NB4 (cell line): ENCODE measurements at regions not wholly inside any gene's neighbourhood (a gene's known extent, or its start where the extent isn't known, plus 50 kb on each side); places are given as distances from the start of the nearest gene placed in this dataset.

Experiments used
- MYC ChIP-seq: IDR thresholded peaks from 2 replicates; pipeline ENCODE4 v1.6.1; 2011; ENCODE audit warnings: low read depth, low read length
- POLR2A ChIP-seq: IDR thresholded peaks from 2 replicates; pipeline ENCODE4 v1.6.1; 2011; ENCODE audit warnings: mild to moderate bottlenecking; ENCODE audit not compliant: insufficient read length; ENCODE audit errors: extremely low read depth
- TF ChIP-seq, protein P1 (sequence below): IDR thresholded peaks from one replicate; pipeline ENCODE4 v1.5.1; 2012; ENCODE audit warnings: low read depth, low read length
- TF ChIP-seq, protein P2 (sequence below): IDR thresholded peaks from 2 replicates; pipeline ENCODE4 v1.6.1; 2011; ENCODE audit warnings: low read depth, low read length

DNA sequence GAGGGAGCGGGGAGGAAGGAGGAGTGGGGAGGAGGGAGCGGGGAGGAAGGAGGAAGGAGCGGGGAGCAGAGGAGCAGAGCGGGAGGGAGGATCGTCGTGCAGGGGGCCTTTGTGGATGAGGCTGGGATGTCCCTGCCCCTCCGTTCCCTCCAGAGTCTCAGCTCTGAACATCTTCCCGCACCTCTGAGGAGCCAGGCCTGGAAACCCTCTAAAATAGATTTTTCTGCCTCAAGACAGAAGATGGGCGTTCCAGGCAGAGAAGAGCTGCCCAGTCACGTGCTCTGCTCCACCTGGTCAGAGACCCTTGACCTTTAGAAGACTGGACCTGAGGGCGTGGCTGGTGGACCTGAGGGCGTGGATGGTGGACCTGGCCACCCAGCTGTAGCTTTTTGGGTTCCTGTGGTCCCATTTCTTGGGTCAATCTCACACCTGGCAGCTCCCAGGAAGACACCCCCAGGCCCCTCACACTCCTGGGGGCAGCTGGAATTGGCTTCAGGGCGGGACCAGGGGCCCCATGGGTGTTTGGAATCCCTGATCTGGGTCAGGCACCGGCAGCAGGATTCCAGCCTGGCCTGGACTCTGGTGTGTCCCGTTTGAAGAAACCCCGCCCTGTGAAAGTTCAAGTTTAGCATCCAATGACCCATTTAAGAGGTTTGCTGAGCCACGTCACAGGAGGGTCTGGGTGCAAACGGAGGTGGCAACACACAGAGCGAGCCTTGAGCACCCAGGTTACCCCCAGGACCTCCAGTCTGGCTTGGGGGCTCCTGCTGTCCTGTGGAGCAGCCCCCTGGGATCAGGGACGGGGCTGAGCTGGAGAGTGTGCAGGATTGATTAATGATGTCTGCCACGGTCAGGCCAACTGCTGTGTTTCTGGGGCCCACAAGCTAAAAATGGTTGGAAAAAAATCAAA, 96.9 kb upstream of the BHLHE23 start:
- TF ChIP-seq, protein P1, sequence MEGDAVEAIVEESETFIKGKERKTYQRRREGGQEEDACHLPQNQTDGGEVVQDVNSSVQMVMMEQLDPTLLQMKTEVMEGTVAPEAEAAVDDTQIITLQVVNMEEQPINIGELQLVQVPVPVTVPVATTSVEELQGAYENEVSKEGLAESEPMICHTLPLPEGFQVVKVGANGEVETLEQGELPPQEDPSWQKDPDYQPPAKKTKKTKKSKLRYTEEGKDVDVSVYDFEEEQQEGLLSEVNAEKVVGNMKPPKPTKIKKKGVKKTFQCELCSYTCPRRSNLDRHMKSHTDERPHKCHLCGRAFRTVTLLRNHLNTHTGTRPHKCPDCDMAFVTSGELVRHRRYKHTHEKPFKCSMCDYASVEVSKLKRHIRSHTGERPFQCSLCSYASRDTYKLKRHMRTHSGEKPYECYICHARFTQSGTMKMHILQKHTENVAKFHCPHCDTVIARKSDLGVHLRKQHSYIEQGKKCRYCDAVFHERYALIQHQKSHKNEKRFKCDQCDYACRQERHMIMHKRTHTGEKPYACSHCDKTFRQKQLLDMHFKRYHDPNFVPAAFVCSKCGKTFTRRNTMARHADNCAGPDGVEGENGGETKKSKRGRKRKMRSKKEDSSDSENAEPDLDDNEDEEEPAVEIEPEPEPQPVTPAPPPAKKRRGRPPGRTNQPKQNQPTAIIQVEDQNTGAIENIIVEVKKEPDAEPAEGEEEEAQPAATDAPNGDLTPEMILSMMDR = no peak
- TF ChIP-seq MYC (no peak), POLR2A (no peak)
- TF ChIP-seq, protein P2, sequence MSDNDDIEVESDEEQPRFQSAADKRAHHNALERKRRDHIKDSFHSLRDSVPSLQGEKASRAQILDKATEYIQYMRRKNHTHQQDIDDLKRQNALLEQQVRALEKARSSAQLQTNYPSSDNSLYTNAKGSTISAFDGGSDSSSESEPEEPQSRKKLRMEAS = no peak
